KMS-11 (cell line): ENCODE measurements at regions not wholly inside any gene's neighbourhood (a gene's known extent, or its start where the extent isn't known, plus 50 kb on each side); places are given as distances from the start of the nearest gene placed in this dataset.

Source experiments
- H2AFZ ChIP-seq: fragments of 200-600 bp; sonication (generic); 2 replicates; pipeline ENCODE4 v1.6.1; 2016; ENCODE audit warnings: antibody characterized with exemption, mixed run types, low read depth
- H3K27ac ChIP-seq: fragments of 200-600 bp; sonication (generic); 2 replicates; pipeline ENCODE4 v1.6.1; 2016; ENCODE audit warnings: mild to moderate bottlenecking, mixed run types
- H3K27me3 ChIP-seq: fragments of 200-600 bp; sonication (generic); 2 replicates; pipeline ENCODE4 v1.6.1; 2017; ENCODE audit warnings: mild to moderate bottlenecking, low read depth, mixed run types, moderate library complexity; ENCODE audit not compliant: insufficient read depth
- H3K36me3 ChIP-seq: fragments of 200-600 bp; sonication (generic); 2 replicates; pipeline ENCODE4 v1.6.1; 2017; ENCODE audit warnings: mild to moderate bottlenecking, mixed run types; ENCODE audit not compliant: insufficient read depth
- H3K4me1 ChIP-seq: fragments of 200-600 bp; sonication (generic); 2 replicates; pipeline ENCODE4 v1.6.1; 2016; ENCODE audit warnings: mild to moderate bottlenecking, low read depth, mixed run types; ENCODE audit not compliant: poor library complexity, severe bottlenecking
- H3K4me2 ChIP-seq: fragments of 200-600 bp; sonication (generic); 2 replicates; pipeline ENCODE4 v1.7.0; 2016; ENCODE audit warnings: mild to moderate bottlenecking, mixed run types
- H3K4me3 ChIP-seq: fragments of 200-600 bp; sonication (generic); IDR thresholded peaks from 2 replicates; pipeline ENCODE4 v1.6.1; 2017; ENCODE audit warnings: low read depth, low read length, mixed read lengths; ENCODE audit not compliant: insufficient read depth
- H3K79me2 ChIP-seq: fragments of 200-600 bp; sonication (generic); 2 replicates; pipeline ENCODE4 v1.6.1; 2016; ENCODE audit warnings: low read depth, mixed run types; ENCODE audit not compliant: insufficient read depth
- H3K9ac ChIP-seq: fragments of 200-600 bp; sonication (generic); 2 replicates; pipeline ENCODE4 v1.6.1; 2016; ENCODE audit warnings: mild to moderate bottlenecking, mixed run types
- H4K20me1 ChIP-seq: fragments of 200-600 bp; sonication (generic); 2 replicates; pipeline ENCODE4 v1.6.1; 2016; ENCODE audit warnings: mild to moderate bottlenecking, mixed run types; ENCODE audit not compliant: insufficient read depth
- TF ChIP-seq, protein P1 (sequence below): fragments of 200-600 bp; sonication (generic); conservative IDR thresholded peaks from 2 replicates; pipeline ENCODE4 v1.6.1; 2017; ENCODE audit warnings: low read depth, mild to moderate bottlenecking, antibody characterized with exemption, low read length, moderate library complexity, mixed read lengths

GRCh38 chr18:46319783-46320182 lies 215.6 kb downstream of the HAUS1 start:
- no peak overlapping the region for H3K27ac ChIP-seq
- no peaks in the 10 kb centered on the region for H3K4me1 ChIP-seq
- H3K36me3 ChIP-seq, result no peaks in the 10 kb centered on the region
- H3K9ac ChIP-seq, result no peak overlapping the region
- TF ChIP-seq, protein P1, sequence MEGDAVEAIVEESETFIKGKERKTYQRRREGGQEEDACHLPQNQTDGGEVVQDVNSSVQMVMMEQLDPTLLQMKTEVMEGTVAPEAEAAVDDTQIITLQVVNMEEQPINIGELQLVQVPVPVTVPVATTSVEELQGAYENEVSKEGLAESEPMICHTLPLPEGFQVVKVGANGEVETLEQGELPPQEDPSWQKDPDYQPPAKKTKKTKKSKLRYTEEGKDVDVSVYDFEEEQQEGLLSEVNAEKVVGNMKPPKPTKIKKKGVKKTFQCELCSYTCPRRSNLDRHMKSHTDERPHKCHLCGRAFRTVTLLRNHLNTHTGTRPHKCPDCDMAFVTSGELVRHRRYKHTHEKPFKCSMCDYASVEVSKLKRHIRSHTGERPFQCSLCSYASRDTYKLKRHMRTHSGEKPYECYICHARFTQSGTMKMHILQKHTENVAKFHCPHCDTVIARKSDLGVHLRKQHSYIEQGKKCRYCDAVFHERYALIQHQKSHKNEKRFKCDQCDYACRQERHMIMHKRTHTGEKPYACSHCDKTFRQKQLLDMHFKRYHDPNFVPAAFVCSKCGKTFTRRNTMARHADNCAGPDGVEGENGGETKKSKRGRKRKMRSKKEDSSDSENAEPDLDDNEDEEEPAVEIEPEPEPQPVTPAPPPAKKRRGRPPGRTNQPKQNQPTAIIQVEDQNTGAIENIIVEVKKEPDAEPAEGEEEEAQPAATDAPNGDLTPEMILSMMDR, result no peak
- no peak overlapping the region for H3K4me3 ChIP-seq
- no peaks in the 10 kb centered on the region for H4K20me1 ChIP-seq
- no peaks in the 10 kb centered on the region for H3K79me2 ChIP-seq
- no peak overlapping the region for H3K4me2 ChIP-seq
- no peak overlapping the region for H2AFZ ChIP-seq
- no peaks in the 10 kb centered on the region for H3K27me3 ChIP-seq

- Histone ChIP-seq H3K9ac (no peak overlapping the region), H3K4me2 (no peak overlapping the region)
- TF ChIP-seq, protein P1, result no peak
These were observed 216.1 kb downstream of the HAUS1 start for GRCh38 chr18:46320297-46320696.

GRCh38 chr18:46320928-46321711 lies 216.9 kb downstream of the HAUS1 start:
- TF ChIP-seq, protein P1, result no peak
- Histone ChIP-seq H3K4me2 (no peak overlapping the region), H4K20me1 (no peaks in the 10 kb centered on the region), H3K27me3 (no peaks in the 10 kb centered on the region), H3K9ac (no peak overlapping the region), H2AFZ (no peak overlapping the region), H3K4me3 (no peak overlapping the region), H3K27ac (no peak overlapping the region), H3K36me3 (no peaks in the 10 kb centered on the region), H3K79me2 (no peaks in the 10 kb centered on the region), H3K4me1 (no peaks in the 10 kb centered on the region)

More at GRCh38 chr18:46320297-46320696, 216.1 kb downstream of the HAUS1 start:
- Histone ChIP-seq H3K4me3 (no peak overlapping the region), H4K20me1 (no peaks in the 10 kb centered on the region), H2AFZ (no peak overlapping the region), H3K27ac (no peak overlapping the region), H3K36me3 (no peaks in the 10 kb centered on the region), H3K79me2 (no peaks in the 10 kb centered on the region), H3K4me1 (no peaks in the 10 kb centered on the region), H3K27me3 (no peaks in the 10 kb centered on the region)

DNA sequence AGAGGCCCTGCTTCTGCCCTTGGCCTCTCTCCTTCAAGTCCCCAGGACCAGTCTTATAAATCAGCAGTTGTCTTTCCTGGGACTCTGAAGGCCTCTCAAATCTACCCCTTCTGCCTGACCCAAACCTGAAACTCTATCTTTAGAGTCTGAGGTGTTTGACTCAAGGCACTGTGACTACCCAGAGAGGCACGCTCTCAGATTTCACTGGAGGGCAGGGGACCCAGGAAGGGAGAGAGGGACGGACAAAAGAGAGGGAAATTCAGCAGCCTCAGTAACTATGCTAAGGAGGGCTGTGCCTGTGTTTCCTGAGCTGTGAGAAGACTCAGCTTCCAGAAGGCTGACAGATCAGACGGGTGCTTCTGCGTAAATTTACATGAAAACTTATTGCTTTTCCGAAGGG lies 217.8 kb downstream of the HAUS1 start:
- Histone ChIP-seq H3K4me3 (no peak overlapping the region), H3K79me2 (no peaks in the 10 kb centered on the region), H3K27ac (no peak overlapping the region), H3K27me3 (no peaks in the 10 kb centered on the region), H3K36me3 (no peaks in the 10 kb centered on the region), H4K20me1 (no peaks in the 10 kb centered on the region), H3K9ac (no peak overlapping the region), H3K4me1 (no peaks in the 10 kb centered on the region), H2AFZ (no peak overlapping the region), H3K4me2 (no peak overlapping the region)
- TF ChIP-seq, protein P1, result no peak
